Activated T-cell treated with anti-CD3 and anti-CD28 coated beads, Interleukin-2, amount 50 U/mL, for 4 hours (primary cell): ENCODE measurements at regions not wholly inside any gene's neighbourhood (a gene's known extent, or its start where the extent isn't known, plus 50 kb on each side); places are given as distances from the start of the nearest gene placed in this dataset.

Experiments
- ATAC-seq, 2 donors: fragments of 200-7000 bp; cut with Tn5 transposase; one replicate each; pipeline ENCODE4 v1.10.0; 2021
- DNase-seq: peaks from one replicate; pipeline ENCODE4 v3.0.0-alpha.2; 2020
- H3K27me3 Mint-ChIP-seq: one replicate; pipeline ENCODE4 v1.8.0; 2021; ENCODE audit warnings: low read depth, mixed read lengths
- H3K36me3 Mint-ChIP-seq: one replicate; pipeline ENCODE4 v1.8.0; 2022; ENCODE audit warnings: mixed read lengths; ENCODE audit not compliant: insufficient read depth
- H3K4me1 Mint-ChIP-seq: one replicate; pipeline ENCODE4 v1.8.0; 2021; ENCODE audit warnings: low read depth, mixed read lengths
- H3K4me3 Mint-ChIP-seq: one replicate; pipeline ENCODE4 v1.8.0; 2021; ENCODE audit warnings: mild to moderate bottlenecking, moderate library complexity, mixed read lengths
- H3K9me3 Mint-ChIP-seq: one replicate; pipeline ENCODE4 v1.8.0; 2021; ENCODE audit warnings: mixed read lengths

- no peaks in the 10 kb centered on the region for H3K4me1 Mint-ChIP-seq
- no peaks in the 10 kb centered on the region for H3K9me3 Mint-ChIP-seq
- H3K36me3 Mint-ChIP-seq = no peaks in the 10 kb centered on the region
- H3K4me3 Mint-ChIP-seq = no peak overlapping the region
- peaks cover 8% of the 10 kb centered on the region for H3K27me3 Mint-ChIP-seq
- ATAC-seq (no peak), DNase-seq (no peak)
Measured at GRCh38 chr9:84393266-84393950, 52.9 kb upstream of the SLC28A3 start.

GRCh38 chr9:84394036-84394435 is 53.5 kb upstream of the SLC28A3 start:
- no peaks in the 10 kb centered on the region for H3K9me3 Mint-ChIP-seq
- no peaks in the 10 kb centered on the region for H3K36me3 Mint-ChIP-seq
- DNase-seq = no peak
- no peak overlapping the region for H3K4me3 Mint-ChIP-seq
- no peaks in the 10 kb centered on the region for H3K4me1 Mint-ChIP-seq
- no peak for ATAC-seq
- H3K27me3 Mint-ChIP-seq = peaks cover 8% of the 10 kb centered on the region

GRCh38 chr9:84397151-84397728 is 56.7 kb upstream of the SLC28A3 start:
- Mint-ChIP-seq H3K4me3 (no peak overlapping the region), H3K36me3 (no peaks in the 10 kb centered on the region), H3K27me3 (peaks cover 6% of the 10 kb centered on the region), H3K4me1 (no peaks in the 10 kb centered on the region), H3K9me3 (no peaks in the 10 kb centered on the region)
- DNase-seq = peak; percentile 46
- peak; percentile 75 to 76 for ATAC-seq

- DNase-seq (no peak), ATAC-seq (peak in 1 of 2 donors; percentile 7)
- H3K4me1 Mint-ChIP-seq = no peaks in the 10 kb centered on the region
- no peaks in the 10 kb centered on the region for H3K36me3 Mint-ChIP-seq
- no peaks in the 10 kb centered on the region for H3K9me3 Mint-ChIP-seq
- H3K4me3 Mint-ChIP-seq = no peak overlapping the region
- H3K27me3 Mint-ChIP-seq = peaks cover 4% of the 10 kb centered on the region
Measured at GRCh38 chr9:84397822-84398221, 57.3 kb upstream of the SLC28A3 start.

GRCh38 chr9:84402517-84402916 is 62.0 kb upstream of the SLC28A3 start:
- Mint-ChIP-seq H3K4me1 (no peaks in the 10 kb centered on the region), H3K9me3 (no peaks in the 10 kb centered on the region), H3K27me3 (no peaks in the 10 kb centered on the region), H3K36me3 (no peaks in the 10 kb centered on the region), H3K4me3 (no peak overlapping the region)
- ATAC-seq (no peak), DNase-seq (no peak)

- H3K27me3 Mint-ChIP-seq = no peaks in the 10 kb centered on the region
- H3K9me3 Mint-ChIP-seq = no peaks in the 10 kb centered on the region
- DNase-seq (no peak), ATAC-seq (no peak)
- H3K4me1 Mint-ChIP-seq = no peaks in the 10 kb centered on the region
- no peaks in the 10 kb centered on the region for H3K36me3 Mint-ChIP-seq
- H3K4me3 Mint-ChIP-seq = no peak overlapping the region
Measured at GRCh38 chr9:84403288-84403687, 62.7 kb upstream of the SLC28A3 start.

- ATAC-seq = no peak
- no peaks in the 10 kb centered on the region for H3K27me3 Mint-ChIP-seq
- H3K36me3 Mint-ChIP-seq = no peaks in the 10 kb centered on the region
- no peak for DNase-seq
- H3K4me3 Mint-ChIP-seq = no peak overlapping the region
- no peaks in the 10 kb centered on the region for H3K4me1 Mint-ChIP-seq
- no peaks in the 10 kb centered on the region for H3K9me3 Mint-ChIP-seq
Measured at GRCh38 chr9:84404095-84404686, 63.6 kb upstream of the SLC28A3 start.

- Mint-ChIP-seq H3K9me3 (no peaks in the 10 kb centered on the region), H3K36me3 (no peaks in the 10 kb centered on the region), H3K4me3 (no peak overlapping the region), H3K27me3 (no peaks in the 10 kb centered on the region), H3K4me1 (no peaks in the 10 kb centered on the region)
- DNase-seq = no peak
- ATAC-seq = no peak
Measured at GRCh38 chr9:84405667-84406066, 65.1 kb upstream of the SLC28A3 start.

- Mint-ChIP-seq H3K9me3 (no peaks in the 10 kb centered on the region), H3K36me3 (no peaks in the 10 kb centered on the region), H3K4me3 (no peak overlapping the region), H3K27me3 (no peaks in the 10 kb centered on the region), H3K4me1 (no peaks in the 10 kb centered on the region)
- no peak for ATAC-seq
- no peak for DNase-seq
Measured at GRCh38 chr9:84408416-84408815, 67.9 kb upstream of the SLC28A3 start.

GRCh38 chr9:84411683-84412267 is 71.2 kb upstream of the SLC28A3 start:
- no peak for ATAC-seq
- Mint-ChIP-seq H3K27me3 (peaks cover 6% of the 10 kb centered on the region), H3K4me1 (no peaks in the 10 kb centered on the region), H3K4me3 (no peak overlapping the region), H3K9me3 (no peaks in the 10 kb centered on the region), H3K36me3 (no peaks in the 10 kb centered on the region)
- no peak for DNase-seq

- H3K36me3 Mint-ChIP-seq = no peaks in the 10 kb centered on the region
- H3K9me3 Mint-ChIP-seq = no peaks in the 10 kb centered on the region
- DNase-seq (no peak), ATAC-seq (no peak)
- H3K4me1 Mint-ChIP-seq = no peaks in the 10 kb centered on the region
- no peak overlapping the region for H3K4me3 Mint-ChIP-seq
- peaks cover 10% of the 10 kb centered on the region for H3K27me3 Mint-ChIP-seq
Measured at GRCh38 chr9:84412654-84413053, 72.1 kb upstream of the SLC28A3 start.

GRCh38 chr9:84413301-84413700 is 72.7 kb upstream of the SLC28A3 start:
- Mint-ChIP-seq H3K36me3 (no peaks in the 10 kb centered on the region), H3K27me3 (peaks cover 13% of the 10 kb centered on the region), H3K9me3 (no peaks in the 10 kb centered on the region), H3K4me1 (no peaks in the 10 kb centered on the region), H3K4me3 (no peak overlapping the region)
- DNase-seq (no peak), ATAC-seq (no peak)

- DNase-seq = no peak
Measured at GRCh38 chr9:84419031-84419602, 78.6 kb upstream of the SLC28A3 start.

GRCh38 chr9:84424931-84425330 is 84.4 kb upstream of the SLC28A3 start:
- H3K4me3 Mint-ChIP-seq = no peak overlapping the region
- peaks cover 10% of the 10 kb centered on the region for H3K27me3 Mint-ChIP-seq
- ATAC-seq (no peak), DNase-seq (no peak)
- peaks cover 5% of the 10 kb centered on the region for H3K9me3 Mint-ChIP-seq
- H3K36me3 Mint-ChIP-seq = no peaks in the 10 kb centered on the region
- H3K4me1 Mint-ChIP-seq = no peaks in the 10 kb centered on the region

More at GRCh38 chr9:84419031-84419602, 78.6 kb upstream of the SLC28A3 start:
- H3K27me3 Mint-ChIP-seq = peaks cover 21% of the 10 kb centered on the region
- no peaks in the 10 kb centered on the region for H3K9me3 Mint-ChIP-seq
- no peak for ATAC-seq
- no peaks in the 10 kb centered on the region for H3K36me3 Mint-ChIP-seq
- H3K4me3 Mint-ChIP-seq = no peak overlapping the region
- no peaks in the 10 kb centered on the region for H3K4me1 Mint-ChIP-seq
